ENCODE measurements at regions not wholly inside any gene's neighbourhood (a gene's known extent, or its start where the extent isn't known, plus 50 kb on each side); places are given as distances from the start of the nearest gene placed in this dataset.

DNA sequence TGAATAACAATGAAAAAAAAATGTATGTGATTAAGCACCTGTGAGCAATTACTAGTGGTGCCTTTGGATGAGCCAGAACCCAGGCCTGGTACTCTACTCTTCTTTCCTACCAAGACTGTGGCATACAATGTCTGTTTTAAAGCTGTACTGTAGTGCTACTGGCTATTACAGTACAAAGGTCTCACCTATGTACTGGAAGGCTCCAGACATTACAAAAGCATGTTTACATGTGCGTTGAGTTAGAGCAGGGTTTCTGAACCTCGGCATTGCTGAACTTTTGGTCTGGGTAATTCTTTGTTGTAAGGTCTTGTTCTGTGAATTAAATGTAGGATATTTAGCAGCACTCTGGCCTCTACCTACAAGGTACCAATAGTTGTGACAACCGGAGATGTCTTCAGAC lies 153.8 kb downstream of the SPATA18 start:
- no peak for TF ChIP-seq EZH2 (IDR thresholded peaks at IDR 0.05; ENCODE audit: borderline replicate concordance, low read depth, low read length, severe bottlenecking)
- TF ChIP-seq, protein P1, sequence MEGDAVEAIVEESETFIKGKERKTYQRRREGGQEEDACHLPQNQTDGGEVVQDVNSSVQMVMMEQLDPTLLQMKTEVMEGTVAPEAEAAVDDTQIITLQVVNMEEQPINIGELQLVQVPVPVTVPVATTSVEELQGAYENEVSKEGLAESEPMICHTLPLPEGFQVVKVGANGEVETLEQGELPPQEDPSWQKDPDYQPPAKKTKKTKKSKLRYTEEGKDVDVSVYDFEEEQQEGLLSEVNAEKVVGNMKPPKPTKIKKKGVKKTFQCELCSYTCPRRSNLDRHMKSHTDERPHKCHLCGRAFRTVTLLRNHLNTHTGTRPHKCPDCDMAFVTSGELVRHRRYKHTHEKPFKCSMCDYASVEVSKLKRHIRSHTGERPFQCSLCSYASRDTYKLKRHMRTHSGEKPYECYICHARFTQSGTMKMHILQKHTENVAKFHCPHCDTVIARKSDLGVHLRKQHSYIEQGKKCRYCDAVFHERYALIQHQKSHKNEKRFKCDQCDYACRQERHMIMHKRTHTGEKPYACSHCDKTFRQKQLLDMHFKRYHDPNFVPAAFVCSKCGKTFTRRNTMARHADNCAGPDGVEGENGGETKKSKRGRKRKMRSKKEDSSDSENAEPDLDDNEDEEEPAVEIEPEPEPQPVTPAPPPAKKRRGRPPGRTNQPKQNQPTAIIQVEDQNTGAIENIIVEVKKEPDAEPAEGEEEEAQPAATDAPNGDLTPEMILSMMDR (IDR thresholded peaks at IDR 0.05; ENCODE audit: borderline replicate concordance, extremely low read depth, low read length, poor library complexity, severe bottlenecking): no peak

All from DND-41 (cell line).